Erythroblast (primary cell): ENCODE measurements at regions not wholly inside any gene's neighbourhood (a gene's known extent, or its start where the extent isn't known, plus 50 kb on each side); places are given as distances from the start of the nearest gene placed in this dataset.

Source experiments
- GATA1 ChIP-seq: IDR thresholded peaks from 2 replicates; pipeline ENCODE4 v1.6.1; 2011; ENCODE audit warnings: low read depth, mild to moderate bottlenecking, control low read depth, low read length, moderate library complexity
- POLR2A ChIP-seq: IDR thresholded peaks from 2 replicates; pipeline ENCODE4 v1.6.1; 2011; ENCODE audit warnings: mild to moderate bottlenecking, low read length

DNA sequence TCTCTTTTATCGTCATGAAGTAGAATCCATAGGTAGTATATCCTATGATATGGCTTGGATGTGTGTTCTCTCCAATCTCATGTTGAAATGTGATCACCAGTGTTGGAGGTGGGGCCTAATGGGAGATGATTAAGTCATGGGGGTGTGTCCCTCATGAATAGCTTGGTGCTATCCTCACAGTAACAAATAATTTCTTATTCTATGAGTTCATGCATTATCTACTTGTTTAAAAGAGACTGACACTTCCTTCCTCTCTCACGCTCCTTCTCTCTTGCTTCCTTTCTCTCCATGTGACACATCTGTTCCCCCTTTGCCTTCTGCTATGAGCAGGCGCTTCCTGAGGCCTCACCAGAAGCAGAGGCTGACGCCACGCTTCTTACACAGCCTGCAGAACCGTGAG lies 165.6 kb downstream of the MREG start:
- TF ChIP-seq POLR2A (no peak), GATA1 (no peak)
